Tibial nerve (tissue), 4 donors: ENCODE measurements at regions not wholly inside any gene's neighbourhood (a gene's known extent, or its start where the extent isn't known, plus 50 kb on each side); places are given as distances from the start of the nearest gene placed in this dataset.

ENCODE experiments used
- DNase-seq, 2 donors: peaks; one replicate each; pipeline ENCODE4 v3.0.0-alpha.2; 2019; ENCODE audit warnings: low spot score in 2 of 2
- H3K27ac ChIP-seq, 4 donors: fragments of 200-600 bp; sonication (generic) in 3 of 4; one replicate each; pipeline ENCODE4 v1.5.1; 2017 to 2019; ENCODE audit warnings: mild to moderate bottlenecking in 1 of 4
- H3K27me3 ChIP-seq, 2 donors: fragments of 200-600 bp; sonication (generic) in 1 of 2; one replicate each; pipeline versions ENCODE4 v1.5.1 to v1.6.0; 2017 to 2019
- H3K36me3 ChIP-seq, 3 donors: fragments of 200-600 bp; sonication (generic); one replicate each; pipeline ENCODE4 v1.5.1; 2018 to 2019
- H3K4me1 ChIP-seq, 4 donors: fragments of 200-600 bp; sonication (generic) in 3 of 4; one replicate each; pipeline ENCODE4 v1.5.1; 2017 to 2019
- H3K4me3 ChIP-seq, 4 donors: fragments of 200-600 bp; sonication (generic) in 3 of 4; one replicate each; pipeline ENCODE4 v1.5.1; 2017 to 2019; ENCODE audit warnings: mild to moderate bottlenecking in 1 of 4, moderate library complexity in 1 of 4
- H3K9me3 ChIP-seq, 4 donors: fragments of 200-600 bp; sonication (generic) in 3 of 4; one replicate each; pipeline ENCODE4 v1.5.1; 2017 to 2019
- EP300 ChIP-seq, 2 donors: sonication (generic); formaldehyde crosslinking; IDR thresholded peaks; one replicate each; pipeline ENCODE4 v1.6.1; 2017; ENCODE audit warnings: antibody characterized with exemption in 2 of 2, mild to moderate bottlenecking in 1 of 2
- POLR2A ChIP-seq, 2 donors: fragments of 450-650 bp; IDR thresholded peaks; one replicate each; pipeline ENCODE4 v1.6.1; 2017; ENCODE audit warnings: antibody characterized with exemption in 2 of 2, mild to moderate bottlenecking in 2 of 2, moderate library complexity in 2 of 2
- WGBS, 2 donors: methylation state at CpG; one replicate each; pipeline ENCODE4 v1.1.5; 2018; 5-methylcytosine and 5-hydroxymethylcytosine counted together
- TF ChIP-seq, protein P1 (sequence below), 5 experiments: fragments of 200-600 bp in 3 of 5; fragments of 450-650 bp in 2 of 5; sonication (generic) in 3 of 5; IDR thresholded peaks; one replicate each; pipeline ENCODE4 v1.5.1; 2016 to 2019; ENCODE audit warnings: antibody characterized with exemption in 5 of 5, mild to moderate bottlenecking in 3 of 5, moderate library complexity in 2 of 5

DNA sequence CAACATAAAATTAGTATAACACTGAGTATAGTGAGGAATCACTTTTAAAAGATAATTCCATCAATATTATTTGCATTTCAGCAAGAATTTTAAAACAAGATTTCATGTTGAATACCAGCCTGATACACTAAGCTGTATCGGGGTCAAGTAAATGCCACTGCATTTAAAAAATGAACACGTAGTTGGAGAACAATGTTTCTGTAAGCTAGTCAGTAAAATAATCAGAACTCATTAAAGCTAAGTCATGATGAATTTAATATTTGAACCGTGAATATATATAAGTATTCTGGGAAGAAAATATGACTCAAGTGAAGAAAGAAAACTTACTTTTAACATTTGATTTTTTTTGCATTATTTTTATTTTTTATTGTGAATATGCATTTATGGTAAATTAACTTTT is 611.0 kb upstream of the PABPC4L start:
- no peak overlapping the region for H3K4me3 ChIP-seq
- H3K9me3 ChIP-seq, result peaks cover 0 to 6% (median 0%) of the 10 kb centered on the region in 4 donors
- 62 to 65% methylated on average over 3 of the region's 3 CpGs for WGBS, 2 donors
- no peaks in the 10 kb centered on the region for H3K36me3 ChIP-seq
- no peaks in the 10 kb centered on the region for H3K27me3 ChIP-seq
- no peak for DNase-seq
- H3K4me1 ChIP-seq, result no peaks in the 10 kb centered on the region
- no peak overlapping the region for H3K27ac ChIP-seq
- no peak for TF ChIP-seq POLR2A (IDR thresholded peaks at IDR 0.05)
- TF ChIP-seq, protein P1, sequence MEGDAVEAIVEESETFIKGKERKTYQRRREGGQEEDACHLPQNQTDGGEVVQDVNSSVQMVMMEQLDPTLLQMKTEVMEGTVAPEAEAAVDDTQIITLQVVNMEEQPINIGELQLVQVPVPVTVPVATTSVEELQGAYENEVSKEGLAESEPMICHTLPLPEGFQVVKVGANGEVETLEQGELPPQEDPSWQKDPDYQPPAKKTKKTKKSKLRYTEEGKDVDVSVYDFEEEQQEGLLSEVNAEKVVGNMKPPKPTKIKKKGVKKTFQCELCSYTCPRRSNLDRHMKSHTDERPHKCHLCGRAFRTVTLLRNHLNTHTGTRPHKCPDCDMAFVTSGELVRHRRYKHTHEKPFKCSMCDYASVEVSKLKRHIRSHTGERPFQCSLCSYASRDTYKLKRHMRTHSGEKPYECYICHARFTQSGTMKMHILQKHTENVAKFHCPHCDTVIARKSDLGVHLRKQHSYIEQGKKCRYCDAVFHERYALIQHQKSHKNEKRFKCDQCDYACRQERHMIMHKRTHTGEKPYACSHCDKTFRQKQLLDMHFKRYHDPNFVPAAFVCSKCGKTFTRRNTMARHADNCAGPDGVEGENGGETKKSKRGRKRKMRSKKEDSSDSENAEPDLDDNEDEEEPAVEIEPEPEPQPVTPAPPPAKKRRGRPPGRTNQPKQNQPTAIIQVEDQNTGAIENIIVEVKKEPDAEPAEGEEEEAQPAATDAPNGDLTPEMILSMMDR (IDR thresholded peaks at IDR 0.05), result no peak
- TF ChIP-seq EP300 (IDR thresholded peaks at IDR 0.05), result no peak

DNA sequence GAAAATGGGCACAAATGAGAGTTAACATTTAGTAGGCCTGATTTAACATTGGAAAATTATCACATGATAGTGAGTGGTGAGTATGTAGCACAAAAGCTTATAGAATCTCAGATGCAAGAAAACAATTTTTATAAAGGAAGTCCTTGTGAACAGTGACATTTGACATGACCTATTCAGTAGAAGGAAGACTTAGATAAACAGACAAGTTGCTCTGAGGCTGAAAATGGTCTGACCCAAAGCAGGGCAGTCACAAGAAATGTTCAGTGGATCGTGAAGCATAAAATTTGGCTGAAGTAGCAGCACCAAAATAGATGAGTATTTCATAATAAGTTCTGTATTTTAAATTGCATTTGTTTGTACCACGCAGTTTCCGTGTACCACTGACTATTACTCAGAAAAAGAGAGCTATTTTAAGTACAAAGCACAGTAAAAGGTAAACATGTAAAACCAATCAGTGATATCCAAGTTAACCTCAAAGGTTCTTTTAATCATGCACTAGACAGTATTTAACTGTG is 605.7 kb upstream of the PABPC4L start:
- Histone ChIP-seq H3K27me3 (no peaks in the 10 kb centered on the region), H3K9me3 (no peaks in the 10 kb centered on the region), H3K4me3 (no peak overlapping the region), H3K36me3 (no peaks in the 10 kb centered on the region), H3K4me1 (no peaks in the 10 kb centered on the region), H3K27ac (no peak overlapping the region)
- WGBS, 2 donors, result 19 to 26% methylated on average over 3 of the region's 3 CpGs
- DNase-seq, result no peak
- TF ChIP-seq EP300 (IDR thresholded peaks at IDR 0.05) (no peak), POLR2A (IDR thresholded peaks at IDR 0.05) (no peak)
- TF ChIP-seq, protein P1 (IDR thresholded peaks at IDR 0.05), result no peak

DNA sequence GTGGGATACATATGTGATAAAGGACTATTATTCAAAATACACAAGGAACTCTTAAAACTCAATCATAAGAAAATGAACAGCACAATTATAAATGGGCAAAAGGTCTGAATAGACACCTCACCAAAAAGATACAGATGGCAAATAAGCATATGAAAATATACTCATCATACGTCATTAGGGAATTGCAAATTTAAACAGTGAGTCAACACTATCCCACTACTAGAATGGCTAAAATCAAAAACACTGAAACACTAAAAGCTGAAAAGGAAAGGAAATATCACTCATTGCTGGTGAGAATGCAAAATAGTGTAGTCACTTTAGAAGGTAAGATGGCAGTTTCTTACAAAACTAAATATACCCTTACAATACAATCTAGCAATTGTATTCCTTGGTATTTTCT is 597.0 kb upstream of the PABPC4L start:
- H3K36me3 ChIP-seq, result no peaks in the 10 kb centered on the region
- TF ChIP-seq, protein P1 (IDR thresholded peaks at IDR 0.05), result no peak
- H3K9me3 ChIP-seq, result peaks cover 0 to 5% (median 0%) of the 10 kb centered on the region in 4 donors
- H3K27me3 ChIP-seq, result no peaks in the 10 kb centered on the region
- H3K4me3 ChIP-seq, result no peak overlapping the region
- no peak overlapping the region for H3K27ac ChIP-seq
- no peak for DNase-seq
- H3K4me1 ChIP-seq, result no peaks in the 10 kb centered on the region
- 82 to 86% methylated on average over 1 of the region's 1 CpG for WGBS, 2 donors

DNA sequence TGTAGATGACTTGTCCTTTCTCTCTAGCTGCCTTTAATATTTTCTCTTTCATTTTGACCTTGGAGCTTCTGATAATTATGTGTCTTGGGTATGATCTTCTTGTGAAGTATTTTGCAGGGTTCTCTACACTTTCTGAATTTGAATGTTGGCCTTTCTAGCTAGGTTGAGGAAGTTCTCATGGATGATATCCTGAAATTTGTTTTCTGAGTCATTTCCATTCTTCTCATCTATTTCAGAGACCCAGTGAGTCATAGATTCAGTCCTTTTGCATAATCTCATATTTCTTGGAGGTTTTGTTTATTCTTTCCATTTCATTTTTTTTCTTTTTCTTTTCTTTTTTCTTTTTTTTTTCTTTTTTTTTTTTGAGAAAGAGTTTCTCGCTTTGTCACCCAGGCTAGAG is 585.7 kb upstream of the PABPC4L start:
- TF ChIP-seq, protein P1 (IDR thresholded peaks at IDR 0.05), result no peak
- TF ChIP-seq POLR2A (IDR thresholded peaks at IDR 0.05) (no peak), EP300 (IDR thresholded peaks at IDR 0.05) (no peak)
- no peaks in the 10 kb centered on the region for H3K4me1 ChIP-seq
- H3K36me3 ChIP-seq, result no peaks in the 10 kb centered on the region
- no peaks in the 10 kb centered on the region for H3K27me3 ChIP-seq
- H3K4me3 ChIP-seq, result no peak overlapping the region
- DNase-seq, result no peak
- H3K9me3 ChIP-seq, result peaks cover 0 to 16% (median under 1%) of the 10 kb centered on the region in 4 donors
- WGBS, 2 donors, result 91 to 95% methylated on average over 1 of the region's 1 CpG
- H3K27ac ChIP-seq, result no peak overlapping the region

DNA sequence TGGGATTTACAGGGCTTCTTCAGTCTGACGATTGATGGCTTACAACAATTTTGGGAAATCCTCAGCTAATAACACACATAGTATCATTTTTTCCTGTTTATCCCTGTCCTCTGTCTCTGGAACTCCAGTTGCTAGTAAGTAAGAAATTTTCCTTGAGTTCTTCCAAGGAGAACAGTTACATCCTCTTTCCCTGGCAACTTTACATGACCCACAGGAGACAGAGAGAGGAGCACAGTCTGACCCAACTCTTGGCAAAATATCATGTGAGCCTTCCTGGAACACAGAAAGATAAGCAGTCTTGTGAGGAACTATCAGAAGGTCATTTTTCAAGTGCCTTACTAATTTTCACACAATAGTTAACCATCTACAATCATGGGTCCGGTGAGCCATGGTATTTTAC is 578.7 kb upstream of the PABPC4L start:
- Histone ChIP-seq H3K27ac (no peak overlapping the region), H3K4me1 (no peaks in the 10 kb centered on the region), H3K36me3 (no peaks in the 10 kb centered on the region), H3K27me3 (no peaks in the 10 kb centered on the region), H3K9me3 (peaks cover 0 to 3% (median 0%) of the 10 kb centered on the region in 4 donors), H3K4me3 (no peak overlapping the region)
- WGBS, 2 donors, result 72 to 75% methylated on average over 2 of the region's 2 CpGs
- no peak for TF ChIP-seq POLR2A (IDR thresholded peaks at IDR 0.05)
- no peak for TF ChIP-seq EP300 (IDR thresholded peaks at IDR 0.05)
- TF ChIP-seq, protein P1 (IDR thresholded peaks at IDR 0.05), result no peak
- no peak for DNase-seq
